ENCODE measurements at regions not wholly inside any gene's neighbourhood (a gene's known extent, or its start where the extent isn't known, plus 50 kb on each side); places are given as distances from the start of the nearest gene placed in this dataset.

DNA sequence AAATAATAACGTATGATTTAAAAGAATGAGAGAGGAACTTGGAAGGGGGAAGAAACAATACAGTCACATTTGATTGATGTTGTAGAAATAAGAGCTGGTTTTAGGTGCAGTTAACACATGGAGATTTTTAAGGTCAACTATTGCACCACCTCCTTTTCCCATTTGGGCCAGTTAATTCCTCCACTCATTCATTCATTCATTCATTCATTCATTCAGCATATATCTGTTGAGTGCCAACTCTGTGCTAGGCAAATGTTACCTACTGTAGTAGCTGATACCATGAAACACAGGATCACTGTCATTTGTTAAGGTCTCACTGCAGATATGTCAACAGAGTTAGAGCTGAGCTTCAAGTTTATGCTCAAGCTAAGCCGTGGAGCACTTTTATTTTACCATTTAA lies 115.7 kb upstream of the ARID2 start:
- TF ChIP-seq, protein P1, sequence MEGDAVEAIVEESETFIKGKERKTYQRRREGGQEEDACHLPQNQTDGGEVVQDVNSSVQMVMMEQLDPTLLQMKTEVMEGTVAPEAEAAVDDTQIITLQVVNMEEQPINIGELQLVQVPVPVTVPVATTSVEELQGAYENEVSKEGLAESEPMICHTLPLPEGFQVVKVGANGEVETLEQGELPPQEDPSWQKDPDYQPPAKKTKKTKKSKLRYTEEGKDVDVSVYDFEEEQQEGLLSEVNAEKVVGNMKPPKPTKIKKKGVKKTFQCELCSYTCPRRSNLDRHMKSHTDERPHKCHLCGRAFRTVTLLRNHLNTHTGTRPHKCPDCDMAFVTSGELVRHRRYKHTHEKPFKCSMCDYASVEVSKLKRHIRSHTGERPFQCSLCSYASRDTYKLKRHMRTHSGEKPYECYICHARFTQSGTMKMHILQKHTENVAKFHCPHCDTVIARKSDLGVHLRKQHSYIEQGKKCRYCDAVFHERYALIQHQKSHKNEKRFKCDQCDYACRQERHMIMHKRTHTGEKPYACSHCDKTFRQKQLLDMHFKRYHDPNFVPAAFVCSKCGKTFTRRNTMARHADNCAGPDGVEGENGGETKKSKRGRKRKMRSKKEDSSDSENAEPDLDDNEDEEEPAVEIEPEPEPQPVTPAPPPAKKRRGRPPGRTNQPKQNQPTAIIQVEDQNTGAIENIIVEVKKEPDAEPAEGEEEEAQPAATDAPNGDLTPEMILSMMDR (IDR thresholded peaks at IDR 0.05; ENCODE audit: low read depth, low read length, missing control alignments), result no peak
- in situ Hi-C loops (cut with HindIII; ENCODE audit: low sequenced_read_pairs), result no loop called here
- H3K4me3 ChIP-seq (ENCODE audit: low read depth, low read length), result no peak overlapping the region
- DNase-seq (ENCODE audit: low read depth), result no peak

DNA sequence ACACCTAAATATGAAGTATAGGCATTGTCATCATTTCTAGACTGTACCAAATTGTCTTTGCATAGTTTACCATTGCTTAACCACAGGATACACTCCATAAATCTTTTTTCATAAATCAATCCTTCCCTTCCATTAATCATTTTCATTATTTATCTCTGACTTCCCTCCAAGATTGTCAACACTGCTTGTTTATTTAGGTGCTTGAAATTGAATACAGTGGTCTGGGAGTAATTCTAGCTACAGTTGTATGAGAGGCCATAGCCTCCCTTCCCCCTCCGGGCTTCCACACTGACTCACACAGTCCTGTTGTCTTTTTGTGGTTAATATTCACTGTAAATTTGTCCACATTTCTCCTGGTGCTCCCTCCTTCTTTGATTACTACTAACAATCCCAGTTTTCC lies 114.2 kb upstream of the ARID2 start:
- in situ Hi-C loops (cut with HindIII; ENCODE audit: low sequenced_read_pairs), result no loop called here
- peak; percentile 33 for DNase-seq (ENCODE audit: low read depth)
- no peak overlapping the region for H3K4me3 ChIP-seq (ENCODE audit: low read depth, low read length)
- TF ChIP-seq, protein P1 (IDR thresholded peaks at IDR 0.05; ENCODE audit: low read depth, low read length, missing control alignments), result no peak

DNA sequence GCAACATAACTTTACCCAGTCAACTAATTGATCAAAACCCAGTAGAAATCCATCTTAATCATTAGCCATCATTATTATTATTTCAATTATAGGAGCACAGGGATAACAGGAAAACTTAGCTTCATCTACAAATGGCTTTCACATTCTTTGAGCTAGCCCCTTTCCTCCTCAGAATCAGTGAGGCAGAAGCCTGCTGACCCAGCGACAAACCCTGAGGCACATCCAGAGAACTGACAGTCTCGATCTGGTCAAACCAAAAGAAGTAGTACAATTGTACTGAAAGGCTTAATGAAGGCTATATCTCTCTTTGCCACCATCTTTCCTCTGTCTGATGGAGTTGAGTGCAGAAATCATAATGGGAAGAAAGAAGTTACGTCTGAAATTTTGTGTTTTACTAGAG lies 109.8 kb upstream of the ARID2 start:
- TF ChIP-seq, protein P1 (IDR thresholded peaks at IDR 0.05; ENCODE audit: low read depth, low read length, missing control alignments), result no peak

DNA sequence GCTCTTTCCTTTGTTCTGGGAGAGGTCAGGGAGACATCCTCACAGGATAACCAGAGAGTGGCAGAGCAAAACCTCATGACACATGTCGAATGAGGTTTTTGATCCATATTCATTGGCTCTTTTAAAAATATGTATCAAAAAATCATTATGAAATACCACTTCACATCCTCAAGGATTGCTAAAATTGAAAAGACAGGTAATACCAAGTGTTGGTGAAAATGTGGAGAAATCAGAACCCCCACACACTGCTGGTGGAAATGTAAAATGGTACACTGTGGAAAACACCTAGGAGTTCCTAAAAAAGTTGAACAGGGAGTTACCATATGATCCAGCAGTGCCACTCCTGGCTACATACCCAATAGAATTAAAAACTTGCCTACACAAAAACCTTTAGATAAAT lies 107.8 kb upstream of the ARID2 start:
- TF ChIP-seq, protein P1 (IDR thresholded peaks at IDR 0.05; ENCODE audit: low read depth, low read length, missing control alignments), result no peak
- no peak overlapping the region for H3K4me3 ChIP-seq (ENCODE audit: low read depth, low read length)
- DNase-seq (ENCODE audit: low read depth), result no peak
- in situ Hi-C loops (cut with HindIII; ENCODE audit: low sequenced_read_pairs), result no loop called here

More for the DNA sequence above, 109.8 kb upstream of the ARID2 start:
- no peak for DNase-seq (ENCODE audit: low read depth)
- in situ Hi-C loops (cut with HindIII; ENCODE audit: low sequenced_read_pairs), result no loop called here
- no peak overlapping the region for H3K4me3 ChIP-seq (ENCODE audit: low read depth, low read length)

DNA sequence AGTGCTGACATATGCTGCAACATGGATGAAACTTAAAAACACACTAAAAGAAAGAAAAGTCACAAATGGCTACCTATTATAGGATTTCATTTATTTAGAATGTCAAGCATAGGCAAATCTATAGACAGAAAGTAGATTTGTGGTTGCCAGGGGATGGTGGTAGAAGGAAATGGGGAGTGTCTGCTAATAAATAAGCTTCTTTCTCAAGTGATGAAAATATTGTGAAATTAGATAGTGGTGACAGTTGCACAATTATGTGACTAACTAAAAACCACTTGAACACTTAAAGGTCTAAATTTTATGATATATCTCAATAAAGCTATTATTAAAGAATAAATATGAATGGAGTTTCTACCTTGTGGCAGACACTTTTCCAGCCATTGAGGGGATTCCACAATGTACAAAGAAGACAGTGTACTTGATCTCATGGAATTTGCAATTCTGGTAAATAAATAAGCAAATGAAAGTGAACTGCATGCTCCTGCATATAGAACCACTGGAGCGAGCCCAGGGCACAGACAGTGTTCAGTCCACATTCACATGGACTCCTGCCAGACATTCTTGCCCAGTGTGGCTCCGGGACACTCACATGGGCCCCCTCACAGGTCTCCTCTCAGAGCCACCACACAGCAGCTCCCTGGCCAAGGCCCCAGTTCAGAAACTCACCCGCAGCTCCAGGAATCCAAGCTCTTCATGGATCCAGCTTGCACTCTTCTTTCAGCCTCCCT lies 107.1 kb upstream of the ARID2 start:
- TF ChIP-seq, protein P1 (IDR thresholded peaks at IDR 0.05; ENCODE audit: low read depth, low read length, missing control alignments), result no peak
- DNase-seq (ENCODE audit: low read depth), result no peak
- H3K4me3 ChIP-seq (ENCODE audit: low read depth, low read length), result no peak overlapping the region
- in situ Hi-C loops (cut with HindIII; ENCODE audit: low sequenced_read_pairs), result no loop called here

DNA sequence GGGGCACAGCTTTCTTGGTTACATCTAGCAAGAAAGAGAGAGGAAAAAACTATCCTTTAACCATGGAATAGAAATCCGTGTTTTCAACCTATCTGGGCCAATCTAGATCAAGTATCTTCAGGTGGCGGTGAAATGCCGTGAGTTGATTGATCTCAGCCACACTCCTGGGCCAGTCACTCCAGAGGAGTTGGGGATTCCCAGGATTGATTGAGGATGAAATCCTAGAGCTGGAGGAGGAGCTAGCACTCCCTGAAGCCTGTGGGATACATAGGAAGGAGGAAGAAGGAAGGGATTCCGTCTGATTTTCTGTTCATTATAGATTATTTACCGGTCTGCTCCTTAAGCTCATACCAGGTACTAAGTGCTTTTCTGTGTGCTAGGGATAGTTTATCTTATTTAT lies 106.3 kb upstream of the ARID2 start:
- no peak for DNase-seq (ENCODE audit: low read depth)
- in situ Hi-C loops (cut with HindIII; ENCODE audit: low sequenced_read_pairs), result no loop called here
- H3K4me3 ChIP-seq (ENCODE audit: low read depth, low read length), result no peak overlapping the region
- TF ChIP-seq, protein P1 (IDR thresholded peaks at IDR 0.05; ENCODE audit: low read depth, low read length, missing control alignments), result no peak
